A673 (cell line): ENCODE measurements at regions not wholly inside any gene's neighbourhood (a gene's known extent, or its start where the extent isn't known, plus 50 kb on each side); places are given as distances from the start of the nearest gene placed in this dataset.

Source experiments
- BruUV-seq: library from RNA; stranded (reverse); fragments of 400-500 nt; replicated peaks from 2 replicates; lab custom pipeline; 2021; lab: Mats Ljungman, UMichigan
- CTCF ChIA-PET: fragments of 300-600 bp; sonication (Branson Sonifier 250); formaldehyde crosslinking; loops from one replicate; lab custom pipeline; 2022; ENCODE audit warnings: antibody characterized with exemption; lab: Charles Lee
- POLR2A ChIA-PET: fragments of 300-600 bp; sonication (Branson Sonifier 250); formaldehyde crosslinking; loops from one replicate; lab custom pipeline; 2022; ENCODE audit warnings: antibody characterized with exemption; ENCODE audit not compliant: low non-redundant PET; lab: Charles Lee
- DNase-seq: peaks from one replicate; pipeline ENCODE4 v3.0.0-alpha.2; 2015; ENCODE audit warnings: low spot score
- H3K27ac ChIP-seq: fragments of 200-600 bp; sonication (generic); 2 replicates; pipeline ENCODE4 v1.5.1; 2016; ENCODE audit warnings: mixed run types, low read depth, mild to moderate bottlenecking, mixed read lengths, antibody characterized with exemption, low read length; ENCODE audit not compliant: poor library complexity, severe bottlenecking
- H3K27me3 ChIP-seq: fragments of 200-600 bp; sonication (generic); replicated peaks from 2 replicates; pipeline ENCODE4 v1.6.1; 2017; ENCODE audit warnings: mixed run types, low read depth, mild to moderate bottlenecking, mixed read lengths, antibody characterized with exemption, low read length; ENCODE audit not compliant: insufficient read depth, poor library complexity
- H3K36me3 ChIP-seq: fragments of 200-600 bp; sonication (generic); 2 replicates; pipeline ENCODE4 v1.6.1; 2016; ENCODE audit warnings: mixed run types, mild to moderate bottlenecking, mixed read lengths, antibody characterized with exemption, low read length; ENCODE audit not compliant: insufficient read depth, poor library complexity, severe bottlenecking
- H3K4me1 ChIP-seq: fragments of 200-600 bp; sonication (generic); 2 replicates; pipeline ENCODE4 v1.6.1; 2017; ENCODE audit warnings: mixed run types, mild to moderate bottlenecking, mixed read lengths, antibody characterized with exemption, low read length; ENCODE audit not compliant: insufficient read depth, poor library complexity, severe bottlenecking
- H3K4me3 ChIP-seq: fragments of 200-600 bp; sonication (generic); 2 replicates; pipeline ENCODE4 v1.5.1; 2016; ENCODE audit warnings: low read depth, mixed run types, mild to moderate bottlenecking, mixed read lengths, low read length; ENCODE audit not compliant: poor library complexity, severe bottlenecking
- H3K9me3 ChIP-seq: fragments of 200-600 bp; sonication (generic); 2 replicates; pipeline ENCODE4 v1.6.1; 2016; ENCODE audit warnings: mixed run types, low read depth, mild to moderate bottlenecking, mixed read lengths, antibody characterized with exemption, low read length; ENCODE audit not compliant: poor library complexity, severe bottlenecking
- CTCF ChIP-seq: fragments of 300-800, 200-600 bp; sonication (generic); conservative IDR thresholded peaks from 2 replicates; pipeline ENCODE4 v1.5.1; 2017; ENCODE audit warnings: low read depth, mild to moderate bottlenecking, antibody characterized with exemption, low read length, moderate library complexity, mixed read lengths
- EZH2 ChIP-seq: fragments of 200-600 bp; sonication (generic); IDR thresholded peaks from 2 replicates; pipeline ENCODE4 v1.6.1; 2017; ENCODE audit warnings: borderline replicate concordance, low read depth, mild to moderate bottlenecking, mixed read lengths, antibody characterized with exemption, low read length; ENCODE audit not compliant: poor library complexity, severe bottlenecking
- intact Hi-C: fragments of 100-400 bp; cut with micrococcal nuclease; formaldehyde crosslinking; loops from one replicate; pipeline ENCODE4 v1.10.0; 2022; ENCODE audit not compliant: unreplicated experiment

DNA sequence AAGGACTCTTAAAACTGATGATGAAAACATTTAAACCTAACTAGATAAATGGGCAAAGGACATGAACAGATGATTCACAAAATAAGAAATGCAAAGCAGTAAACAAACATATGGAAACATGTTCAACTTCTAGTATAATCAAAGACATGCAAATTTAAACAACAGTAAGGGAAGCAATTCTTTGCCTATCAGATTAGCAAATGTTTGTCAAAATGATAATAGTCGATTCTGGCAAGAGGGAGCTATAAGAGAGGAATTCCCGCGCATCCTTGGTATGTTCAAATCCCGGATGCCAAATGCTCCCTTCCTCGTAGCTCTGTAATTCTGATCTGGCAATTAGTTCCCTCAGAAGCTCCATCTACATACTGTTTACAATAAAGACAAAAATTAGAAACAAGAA lies 320.5 kb downstream of the PHKB start:
- no peaks in the 10 kb centered on the region for H3K9me3 ChIP-seq
- BruUV-seq = no TSS peak
- ChIA-PET CTCF (interaction anchor here (0.8 kb wide), 1 partner anchor 640 kb away, joined by 3 read pairs; no protein-coding TSS in a partner anchor), POLR2A (no interaction called here)
- peaks cover 4% of the 10 kb centered on the region for H3K27me3 ChIP-seq
- H3K4me3 ChIP-seq = no peak overlapping the region
- H3K27ac ChIP-seq = no peak overlapping the region
- intact Hi-C loops = no loop called here
- DNase-seq = no peak
- peaks cover 6% of the 10 kb centered on the region for H3K4me1 ChIP-seq
- H3K36me3 ChIP-seq = no peaks in the 10 kb centered on the region
- TF ChIP-seq CTCF = no peak
- TF ChIP-seq EZH2 = no peak

GRCh38 chr16:47780213-47780875 lies 319.2 kb downstream of the PHKB start:
- peaks cover 6% of the 10 kb centered on the region for H3K4me1 ChIP-seq
- no peak overlapping the region for H3K27ac ChIP-seq
- DNase-seq = peak; percentile 28
- TF ChIP-seq EZH2 (no peak), CTCF (no peak)
- POLR2A ChIA-PET = no interaction called here
- H3K9me3 ChIP-seq = no peaks in the 10 kb centered on the region
- CTCF ChIA-PET = no interaction called here
- intact Hi-C loops = no loop called here
- H3K36me3 ChIP-seq = no peaks in the 10 kb centered on the region
- H3K4me3 ChIP-seq = peak overlapping the region; percentile 29
- no TSS peak for BruUV-seq
- peaks cover 4% of the 10 kb centered on the region for H3K27me3 ChIP-seq

GRCh38 chr16:47779201-47780016 lies 318.3 kb downstream of the PHKB start:
- H3K4me1 ChIP-seq = peaks cover 6% of the 10 kb centered on the region
- H3K36me3 ChIP-seq = no peaks in the 10 kb centered on the region
- peak overlapping the region; percentile 29 for H3K4me3 ChIP-seq
- BruUV-seq = no TSS peak
- peak; percentile 47 for DNase-seq
- H3K27me3 ChIP-seq = peaks cover 4% of the 10 kb centered on the region
- ChIA-PET CTCF (no interaction called here), POLR2A (no interaction called here)
- H3K27ac ChIP-seq = no peak overlapping the region
- intact Hi-C loops = no loop called here
- no peaks in the 10 kb centered on the region for H3K9me3 ChIP-seq
- TF ChIP-seq CTCF (no peak), EZH2 (no peak)
